Keratinocyte (primary cell): ENCODE measurements at regions not wholly inside any gene's neighbourhood (a gene's known extent, or its start where the extent isn't known, plus 50 kb on each side); places are given as distances from the start of the nearest gene placed in this dataset.

ENCODE experiments used
- DNase-seq: peaks from one replicate; pipeline ENCODE4 v3.0.0-alpha.2; 2011; ENCODE audit warnings: low read depth, missing footprints, low spot score
- FAIRE-seq: peaks from 2 replicates; lab custom pipeline; 2011; peaks lifted over from hg19 to GRCh38; lab: Jason Lieb, UNC
- H2AFZ ChIP-seq: 2 replicates; pipeline ENCODE4 v1.6.0; 2012; ENCODE audit warnings: low read length, control low read depth, inconsistent platforms; ENCODE audit not compliant: control insufficient read depth
- H3K27ac ChIP-seq: 2 replicates; pipeline ENCODE4 v1.5.1; 2011; ENCODE audit warnings: low read length; ENCODE audit not compliant: control insufficient read depth, insufficient read depth
- H3K27me3 ChIP-seq: 3 replicates; pipeline ENCODE4 v1.6.0; 2011; ENCODE audit warnings: low read length; ENCODE audit not compliant: control insufficient read depth, insufficient read depth; ENCODE audit errors: extremely low read depth
- H3K36me3 ChIP-seq, 2 experiments: 2 replicates in 1 of 2; 3 replicates in 1 of 2; pipeline ENCODE4 v1.5.1; 2011; ENCODE audit warnings: low read length in 2 of 2, mild to moderate bottlenecking in 1 of 2; ENCODE audit not compliant: control insufficient read depth in 2 of 2, insufficient read depth in 2 of 2; ENCODE audit errors: extremely low read depth in 1 of 2
- H3K4me1 ChIP-seq: 3 replicates; pipeline ENCODE4 v1.5.1; 2011; ENCODE audit warnings: low read length; ENCODE audit not compliant: control insufficient read depth, insufficient read depth; ENCODE audit errors: extremely low read depth
- H3K4me2 ChIP-seq: 3 replicates; pipeline ENCODE4 v1.6.0; 2011; ENCODE audit warnings: low read depth, low read length; ENCODE audit not compliant: control insufficient read depth, insufficient read depth; ENCODE audit errors: extremely low read depth
- H3K4me3 ChIP-seq, 3 experiments: fragments of 200-600 bp in 1 of 3; sonication (generic) in 1 of 3; 2 replicates in 2 of 3; 3 replicates in 1 of 3; pipeline ENCODE4 v1.5.1; 2011 to 2016; ENCODE audit warnings: low read length in 3 of 3, mild to moderate bottlenecking in 3 of 3, control low read depth in 2 of 3, inconsistent platforms in 1 of 3, low read depth in 1 of 3, mixed read lengths in 1 of 3, mixed run types in 1 of 3, moderate library complexity in 1 of 3; ENCODE audit not compliant: control insufficient read depth in 2 of 3, insufficient read depth in 2 of 3; ENCODE audit errors: extremely low read depth in 1 of 3
- H3K79me2 ChIP-seq: 2 replicates; pipeline ENCODE4 v1.6.0; 2012; ENCODE audit warnings: low read length; ENCODE audit not compliant: control insufficient read depth, insufficient read depth
- H3K9ac ChIP-seq: 3 replicates; pipeline ENCODE4 v1.6.0; 2011; ENCODE audit warnings: low read length; ENCODE audit not compliant: control insufficient read depth, insufficient read depth; ENCODE audit errors: extremely low read depth
- H3K9me1 ChIP-seq: 3 replicates; pipeline ENCODE4 v1.6.0; 2011; ENCODE audit warnings: low read length; ENCODE audit not compliant: control insufficient read depth, insufficient read depth; ENCODE audit errors: extremely low read depth
- H3K9me3 ChIP-seq: 2 replicates; pipeline ENCODE4 v1.5.1; 2012; ENCODE audit warnings: low read depth, low read length; ENCODE audit not compliant: control insufficient read depth
- H4K20me1 ChIP-seq: 3 replicates; pipeline ENCODE4 v1.6.0; 2011; ENCODE audit warnings: low read length; ENCODE audit not compliant: control insufficient read depth, insufficient read depth; ENCODE audit errors: extremely low read depth
- CTCF ChIP-seq, 3 experiments: IDR thresholded peaks in 1 of 3; conservative IDR thresholded peaks in 1 of 3; optimal IDR thresholded peaks in 1 of 3; 2 replicates in 2 of 3; 3 replicates in 1 of 3; pipeline versions ENCODE3 to v1.5.1; 2011; ENCODE audit warnings: low read length in 3 of 3, mild to moderate bottlenecking in 3 of 3, moderate library complexity in 2 of 3, control low read depth in 1 of 3, inconsistent platforms in 1 of 3; ENCODE audit not compliant: insufficient read depth in 2 of 3; ENCODE audit errors: extremely low read depth in 1 of 3
- EZH2 ChIP-seq: IDR thresholded peaks from one replicate; pipeline ENCODE4 v1.6.1; 2012; ENCODE audit warnings: inconsistent platforms, mild to moderate bottlenecking, low read length, moderate library complexity
- dilution Hi-C: fragments of 300-500 bp; cut with MboI; formaldehyde crosslinking; loops from one replicate; pipeline ENCODE4 v1.7.0; 2020; ENCODE audit warnings: low sequenced_read_pairs; ENCODE audit not compliant: extremely low pct_ligation_motif_present

DNA sequence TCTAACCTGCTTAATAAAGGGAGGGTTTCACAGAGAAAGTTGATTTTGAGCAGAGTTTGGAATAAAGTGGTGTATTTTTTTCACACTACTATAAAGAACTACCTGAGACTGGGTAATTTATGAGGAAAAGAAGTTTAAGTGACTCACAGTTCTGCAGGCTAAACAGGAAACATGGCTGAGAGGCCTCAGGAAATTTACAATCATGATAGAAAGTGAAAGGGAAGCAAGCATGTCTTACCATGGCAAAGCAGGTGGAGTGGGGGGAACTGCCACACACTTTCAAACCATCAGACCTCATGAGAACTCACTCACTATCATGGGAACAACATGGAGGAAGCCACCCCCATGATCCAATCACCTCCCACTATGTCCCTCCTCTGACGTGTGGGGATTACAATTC lies 546.7 kb downstream of the EPHA4 start:
- H3K9ac ChIP-seq = no peak overlapping the region
- no peaks in the 10 kb centered on the region for H3K79me2 ChIP-seq
- H3K4me2 ChIP-seq = no peak overlapping the region
- H3K9me3 ChIP-seq = no peaks in the 10 kb centered on the region
- H2AFZ ChIP-seq = no peak overlapping the region
- no peak overlapping the region for H3K4me3 ChIP-seq
- no peaks in the 10 kb centered on the region for H3K36me3 ChIP-seq
- H3K9me1 ChIP-seq = no peaks in the 10 kb centered on the region
- no peaks in the 10 kb centered on the region for H3K4me1 ChIP-seq
- dilution Hi-C loops = no loop called here
- TF ChIP-seq CTCF (optimal IDR thresholded peaks at IDR 0.05 in 1 of 3, IDR thresholded peaks at IDR 0.05 in 1 of 3, conservative IDR thresholded peaks at IDR 0.05 in 1 of 3; ENCODE audit: extremely low read depth in 1 of 3, insufficient read depth in 2 of 3, low read length in 3 of 3) = no peak
- no peak for TF ChIP-seq EZH2
- no peaks in the 10 kb centered on the region for H4K20me1 ChIP-seq
- DNase-seq (no peak), FAIRE-seq (no peak)
- no peaks in the 10 kb centered on the region for H3K27me3 ChIP-seq
- no peak overlapping the region for H3K27ac ChIP-seq

- no peaks in the 10 kb centered on the region for H4K20me1 ChIP-seq
- DNase-seq = no peak
- H3K4me3 ChIP-seq = no peak overlapping the region
- no peaks in the 10 kb centered on the region for H3K4me1 ChIP-seq
- no peaks in the 10 kb centered on the region for H3K9me1 ChIP-seq
- H3K27me3 ChIP-seq = no peaks in the 10 kb centered on the region
- H3K9me3 ChIP-seq = no peaks in the 10 kb centered on the region
- TF ChIP-seq EZH2 = no peak
- TF ChIP-seq CTCF (optimal IDR thresholded peaks at IDR 0.05 in 1 of 3, IDR thresholded peaks at IDR 0.05 in 1 of 3, conservative IDR thresholded peaks at IDR 0.05 in 1 of 3; ENCODE audit: extremely low read depth in 1 of 3, insufficient read depth in 2 of 3, low read length in 3 of 3) = no peak
- no peak overlapping the region for H3K9ac ChIP-seq
- H3K27ac ChIP-seq = no peak overlapping the region
- H3K36me3 ChIP-seq = no peaks in the 10 kb centered on the region
- no peak for FAIRE-seq
- dilution Hi-C loops = no loop called here
- no peak overlapping the region for H3K4me2 ChIP-seq
- no peaks in the 10 kb centered on the region for H3K79me2 ChIP-seq
- H2AFZ ChIP-seq = no peak overlapping the region
Measured at GRCh38 chr2:221034026-221034701, 537.9 kb downstream of the EPHA4 start.
